ENCODE measurements at regions not wholly inside any gene's neighbourhood (a gene's known extent, or its start where the extent isn't known, plus 50 kb on each side); places are given as distances from the start of the nearest gene placed in this dataset.

- CTCF ChIA-PET = no interaction called here
Measured at GRCh38 chr3:81040107-81040506, 721.3 kb downstream of the GBE1 start.

GRCh38 chr3:81033684-81034083 is 727.8 kb downstream of the GBE1 start:
- H3K4me3 ChIP-seq (ENCODE audit: low read depth in 2 of 2, low read length in 2 of 2) = no peak overlapping the region
- no peak overlapping the region for H3K27ac ChIP-seq (ENCODE audit: low read length)
- in situ Hi-C loops (cut with HindIII; ENCODE audit: low pct_unique_long_range_greater_than_20kb, low sequenced_read_pairs) (no loop called here), intact Hi-C loops (cut with micrococcal nuclease; ENCODE audit: unreplicated experiment) (no loop called here)
- DNase-seq (ENCODE audit: low read depth, low spot score) (no peak), ATAC-seq (no peak)
- CTCF ChIA-PET = no interaction called here
- H3K36me3 ChIP-seq (ENCODE audit: control insufficient read depth, insufficient read depth, low read length) = no peaks in the 10 kb centered on the region
- POLR2A ChIA-PET = no interaction called here
- no peaks in the 10 kb centered on the region for H3K27me3 ChIP-seq (ENCODE audit: control insufficient read depth, insufficient read depth, low read length)
- H3K4me1 ChIP-seq (ENCODE audit: control insufficient read depth, insufficient read depth, low read length) = no peaks in the 10 kb centered on the region
- no TSS peak for BruUV-seq (replicated peaks)
- no peaks in the 10 kb centered on the region for H3K9me3 ChIP-seq (ENCODE audit: control insufficient read depth, insufficient read depth, low read depth, low read length)
- TF ChIP-seq SIN3A (IDR thresholded peaks at IDR 0.05; ENCODE audit: borderline replicate concordance, insufficient read depth, low read depth, low read length) (no peak), POLR2AphosphoS5 (IDR thresholded peaks at IDR 0.05; ENCODE audit: low read depth, low read length) (no peak), REST (IDR thresholded peaks at IDR 0.05; ENCODE audit: insufficient read depth in 1 of 2, low read depth in 2 of 2, low read length in 1 of 2) (no peak)

More at GRCh38 chr3:81040107-81040506, 721.3 kb downstream of the GBE1 start:
- Histone ChIP-seq H3K9me3 (ENCODE audit: control insufficient read depth, insufficient read depth, low read depth, low read length) (no peaks in the 10 kb centered on the region), H3K4me3 (ENCODE audit: low read depth in 2 of 2, low read length in 2 of 2) (no peak overlapping the region), H3K27me3 (ENCODE audit: control insufficient read depth, insufficient read depth, low read length) (no peaks in the 10 kb centered on the region), H3K4me1 (ENCODE audit: control insufficient read depth, insufficient read depth, low read length) (no peaks in the 10 kb centered on the region), H3K27ac (ENCODE audit: low read length) (no peak overlapping the region), H3K36me3 (ENCODE audit: control insufficient read depth, insufficient read depth, low read length) (no peaks in the 10 kb centered on the region)
- TF ChIP-seq REST (IDR thresholded peaks at IDR 0.05; ENCODE audit: insufficient read depth in 1 of 2, low read depth in 2 of 2, low read length in 1 of 2) (no peak), CTCF (IDR thresholded peaks at IDR 0.05) (no peak), TCF7L2 (IDR thresholded peaks at IDR 0.05; ENCODE audit: low read depth, low read length) (no peak), POLR2AphosphoS5 (IDR thresholded peaks at IDR 0.05; ENCODE audit: low read depth, low read length) (no peak), SIN3A (IDR thresholded peaks at IDR 0.05; ENCODE audit: borderline replicate concordance, insufficient read depth, low read depth, low read length) (no peak)
- in situ Hi-C loops (cut with HindIII; ENCODE audit: low pct_unique_long_range_greater_than_20kb, low sequenced_read_pairs) = no loop called here
- POLR2A ChIA-PET = no interaction called here
- ATAC-seq (no peak), DNase-seq (ENCODE audit: low read depth, low spot score) (no peak)
- intact Hi-C loops (cut with micrococcal nuclease; ENCODE audit: unreplicated experiment) = no loop called here
- BruUV-seq (replicated peaks) = no TSS peak

Data from Panc1 (cell line).